GM18520 (cell line): ENCODE measurements at regions not wholly inside any gene's neighbourhood (a gene's known extent, or its start where the extent isn't known, plus 50 kb on each side); places are given as distances from the start of the nearest gene placed in this dataset.
"Not testable (repeated sequence)": the region's sequence is repeated elsewhere in the genome, so short reads cannot be mapped to it uniquely, and the experiment has no call there.

Source experiments
- ATAC-seq: cut with Tn5 transposase; IDR thresholded peaks from one replicate; pipeline ENCODE4 v1.9.1; 2021; ENCODE audit not compliant: unreplicated experiment

DNA sequence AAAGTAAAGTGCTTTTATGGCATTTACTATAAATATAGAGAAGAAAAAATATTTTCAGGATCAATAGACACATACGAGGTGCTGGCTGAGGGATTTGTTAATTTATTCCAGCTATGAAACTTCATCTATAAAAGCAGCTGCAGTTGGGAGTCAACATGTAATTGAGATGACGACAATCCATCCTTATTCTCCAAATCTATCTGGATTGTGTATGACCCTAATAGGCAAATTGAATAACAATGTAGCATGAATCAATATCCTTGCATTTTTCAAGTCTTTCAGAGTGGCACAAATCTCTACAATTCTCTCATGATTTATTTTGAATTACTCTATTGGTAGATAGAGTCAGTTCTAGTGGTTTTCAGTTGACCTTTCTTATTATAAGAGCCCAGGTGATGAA, 1296.5 kb upstream of the SPRY2 start:
- no peak for ATAC-seq

GRCh38 chr13:81636120-81636519, 1295.2 kb upstream of the SPRY2 start:
- ATAC-seq, result no peak

DNA sequence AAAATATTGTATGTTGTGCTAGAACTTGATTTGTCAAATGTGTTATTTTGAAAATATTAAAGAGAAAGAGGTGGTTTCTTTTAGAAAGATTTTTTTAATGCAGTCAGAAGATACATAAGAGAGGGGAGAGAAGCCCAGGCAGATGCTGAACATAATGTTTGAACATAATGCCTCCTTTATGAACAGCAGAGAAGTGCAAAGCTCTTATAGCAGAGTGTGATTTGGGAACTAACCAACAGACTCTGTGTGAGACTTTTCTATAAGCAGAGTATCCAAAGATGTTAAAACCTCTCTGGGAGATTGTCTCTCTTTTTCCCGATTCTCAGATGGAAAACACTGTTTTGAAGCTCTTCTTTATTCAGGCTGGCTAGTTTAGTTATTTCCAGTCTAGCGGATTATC, 1274.1 kb upstream of the SPRY2 start:
- ATAC-seq, result no peak

DNA sequence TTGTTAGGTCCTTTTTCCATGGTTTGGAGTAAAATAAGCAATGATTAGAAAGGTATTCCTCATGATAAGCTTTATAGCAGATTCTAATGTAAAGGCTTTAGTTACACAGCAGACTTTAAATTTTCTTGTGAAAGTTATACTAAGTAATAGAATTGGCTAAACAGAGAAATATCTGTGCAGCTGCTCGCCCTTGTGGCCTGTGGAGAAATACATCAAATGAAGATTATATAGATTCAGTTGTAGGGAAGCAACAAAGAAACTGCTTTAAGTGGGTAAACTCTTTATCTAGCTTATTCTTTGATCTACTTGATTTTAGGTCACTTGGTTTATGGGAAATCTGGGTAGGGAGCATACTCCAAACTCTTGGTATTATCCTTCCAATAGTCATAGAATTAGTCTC, 1269.7 kb upstream of the SPRY2 start:
- ATAC-seq, result no peak

GRCh38 chr13:81609335-81609734, 1268.4 kb upstream of the SPRY2 start:
- ATAC-seq, result no peak

GRCh38 chr13:81606074-81606473, 1265.1 kb upstream of the SPRY2 start:
- ATAC-seq, result no peak

DNA sequence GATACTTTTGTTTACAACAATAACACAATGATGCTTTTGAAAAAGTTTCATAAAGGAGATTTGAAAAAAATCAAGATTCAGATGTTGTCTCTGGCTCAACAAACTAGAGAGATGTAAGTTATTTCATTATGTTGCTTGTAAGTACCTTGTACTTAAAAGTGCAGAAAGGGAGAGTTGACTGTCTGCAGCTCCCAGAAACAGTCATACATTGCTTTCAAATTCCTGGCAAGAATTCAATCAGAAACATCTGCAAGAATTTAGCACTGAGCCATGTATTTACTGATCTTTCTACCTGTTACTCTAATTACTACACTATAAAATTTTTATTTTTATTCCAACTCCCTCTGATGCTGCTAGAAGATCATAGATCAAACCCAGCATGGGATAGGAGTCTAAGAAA, 1261.3 kb upstream of the SPRY2 start:
- no peak for ATAC-seq

DNA sequence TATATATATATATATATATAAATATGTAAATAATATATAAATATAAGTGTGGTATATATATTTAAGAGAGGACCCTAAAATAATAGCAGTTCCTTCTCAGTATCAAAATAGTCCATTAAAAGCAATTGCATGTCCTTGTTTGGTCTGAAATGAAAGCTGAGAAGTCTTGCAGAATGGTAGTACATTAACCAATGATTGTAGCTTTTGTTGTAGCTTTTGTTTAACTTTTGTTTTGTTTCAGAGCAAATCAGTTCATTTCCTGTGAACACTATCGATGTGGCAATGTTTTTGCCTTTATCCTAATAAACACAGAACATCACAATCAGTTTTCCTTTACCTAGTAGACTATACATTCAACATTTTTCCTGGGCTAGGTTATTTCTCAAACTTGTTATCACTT, 1256.2 kb upstream of the SPRY2 start:
- ATAC-seq, result no peak

DNA sequence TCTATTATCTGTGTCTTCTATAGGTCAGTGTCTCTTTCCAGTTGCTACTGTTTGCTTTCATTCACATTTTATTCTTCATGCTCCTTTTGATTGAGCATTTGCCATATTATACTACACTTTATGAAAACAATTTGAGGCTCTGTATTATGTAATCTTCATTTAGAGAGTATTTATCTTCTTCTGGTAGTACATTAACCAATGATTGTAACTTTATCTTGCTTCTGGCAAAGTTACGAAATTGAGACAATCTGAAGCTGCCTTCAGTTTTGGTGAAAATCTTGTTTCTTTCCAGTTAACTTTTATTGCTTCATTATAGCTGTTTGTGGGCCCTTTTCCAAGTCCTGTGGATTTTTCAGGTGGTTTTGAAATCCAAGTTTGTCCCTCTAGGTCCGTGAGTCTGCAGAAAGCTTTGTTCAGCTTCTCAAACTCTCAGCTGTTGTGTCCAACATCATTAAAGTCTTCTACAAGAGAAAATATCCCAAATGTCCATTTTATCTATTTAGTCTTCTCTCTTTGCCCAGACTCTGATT, 1255.4 kb upstream of the SPRY2 start:
- no peak for ATAC-seq

GRCh38 chr13:81591528-81592220, 1250.7 kb upstream of the SPRY2 start:
- no peak for ATAC-seq

- no peak for ATAC-seq
Observed at GRCh38 chr13:81582381-81582780, 1241.5 kb upstream of the SPRY2 start.

- no peak for ATAC-seq
Observed at GRCh38 chr13:81577601-81578195, 1236.8 kb upstream of the SPRY2 start.

- ATAC-seq, result no peak
Observed at GRCh38 chr13:81568824-81569223, 1227.9 kb upstream of the SPRY2 start.

DNA sequence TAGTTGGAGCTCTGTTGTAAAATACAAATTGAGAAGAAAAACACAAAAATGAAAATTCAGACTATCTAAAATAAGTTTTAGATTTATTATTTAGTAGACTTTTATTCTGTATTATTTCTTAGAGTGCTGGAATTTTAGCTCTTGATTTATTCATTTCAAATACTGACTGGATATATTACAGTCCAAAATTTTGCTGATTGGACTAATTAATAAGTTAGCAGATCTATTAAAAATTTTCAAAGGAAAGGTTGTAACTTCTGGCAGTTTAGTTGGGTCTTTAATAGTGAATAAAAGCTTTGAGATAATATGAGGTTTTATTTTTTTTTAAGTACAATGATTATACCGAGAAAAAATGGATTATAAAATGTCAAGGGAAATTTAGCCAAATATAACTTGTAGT, 1224.9 kb upstream of the SPRY2 start:
- ATAC-seq, result no peak

- ATAC-seq, result no peak
Observed at GRCh38 chr13:81563091-81563490, 1222.2 kb upstream of the SPRY2 start.

DNA sequence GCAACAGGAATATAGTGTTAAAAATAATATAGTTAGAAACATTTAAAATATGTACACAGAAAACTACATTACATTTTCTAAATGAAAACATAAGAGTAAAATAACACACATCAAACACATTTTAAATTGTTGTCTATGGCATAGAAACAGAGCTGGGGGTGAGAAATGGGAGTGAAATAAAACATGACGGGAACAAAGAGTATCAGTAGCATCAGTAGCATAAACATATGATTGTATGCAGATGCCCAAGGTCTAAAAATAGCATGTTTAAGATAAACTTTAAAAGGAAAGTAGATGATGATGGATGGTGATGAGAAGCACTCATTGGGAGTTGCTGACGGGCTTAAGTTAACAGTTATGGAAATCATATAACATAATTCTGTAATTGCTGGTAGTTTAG, 1221.7 kb upstream of the SPRY2 start:
- no peak for ATAC-seq

DNA sequence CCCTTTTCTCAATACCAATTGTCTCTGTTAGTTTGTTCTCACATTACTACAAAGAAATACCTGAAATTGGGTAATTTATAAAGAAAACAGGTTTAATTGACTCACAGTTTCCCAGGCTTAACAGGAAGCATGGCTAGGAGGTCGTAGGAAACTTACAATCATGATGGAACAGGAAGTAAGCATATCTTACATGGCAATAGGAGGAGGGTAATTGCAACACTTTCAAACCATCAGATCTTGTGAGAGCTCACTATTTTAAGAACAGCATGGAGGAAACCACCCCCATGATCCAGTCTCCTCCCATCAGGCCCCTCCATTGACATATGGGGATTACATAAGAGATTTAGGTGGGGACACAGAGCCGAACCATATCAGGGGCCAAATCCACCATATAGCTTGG, 1210.1 kb upstream of the SPRY2 start:
- ATAC-seq, result no peak

DNA sequence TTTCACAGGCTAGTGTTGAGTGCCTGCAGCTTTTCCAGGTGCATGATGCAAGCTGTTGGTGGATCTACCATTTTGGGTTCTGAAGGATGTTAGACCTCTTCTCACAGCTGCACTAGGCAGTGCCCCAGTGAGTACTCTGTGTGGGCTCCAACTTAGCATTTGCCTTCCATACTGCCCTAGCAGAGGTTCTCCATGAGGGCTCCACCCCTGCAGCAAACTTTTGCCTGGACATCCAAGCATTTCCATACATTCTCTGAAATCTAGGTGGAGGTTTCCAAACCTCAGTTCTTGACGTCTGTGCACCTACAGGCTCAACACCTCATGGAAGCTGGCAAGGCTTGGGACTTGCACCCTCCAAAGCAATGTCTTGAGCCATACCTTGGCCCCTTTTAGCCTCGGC, 1205.4 kb upstream of the SPRY2 start:
- not testable (repeated sequence) for ATAC-seq

DNA sequence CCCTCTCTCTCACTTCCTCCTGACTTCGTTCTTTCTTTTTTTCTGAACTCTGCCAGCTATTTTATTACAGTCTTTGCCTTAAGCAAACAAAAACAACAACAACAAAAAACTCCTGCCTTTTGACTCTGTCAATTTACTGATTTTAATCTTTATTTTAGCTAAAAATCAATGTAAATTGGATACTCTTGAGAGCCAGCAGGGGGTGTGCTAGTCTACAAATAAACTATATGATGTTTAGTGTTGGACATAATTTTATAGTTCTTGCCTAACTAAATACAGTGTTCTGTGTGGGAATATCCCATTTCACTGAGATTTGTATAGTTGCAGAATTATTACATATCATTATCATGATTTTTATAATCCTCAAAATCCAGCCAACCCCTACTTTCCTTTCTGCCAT, 1199.9 kb upstream of the SPRY2 start:
- no peak for ATAC-seq

DNA sequence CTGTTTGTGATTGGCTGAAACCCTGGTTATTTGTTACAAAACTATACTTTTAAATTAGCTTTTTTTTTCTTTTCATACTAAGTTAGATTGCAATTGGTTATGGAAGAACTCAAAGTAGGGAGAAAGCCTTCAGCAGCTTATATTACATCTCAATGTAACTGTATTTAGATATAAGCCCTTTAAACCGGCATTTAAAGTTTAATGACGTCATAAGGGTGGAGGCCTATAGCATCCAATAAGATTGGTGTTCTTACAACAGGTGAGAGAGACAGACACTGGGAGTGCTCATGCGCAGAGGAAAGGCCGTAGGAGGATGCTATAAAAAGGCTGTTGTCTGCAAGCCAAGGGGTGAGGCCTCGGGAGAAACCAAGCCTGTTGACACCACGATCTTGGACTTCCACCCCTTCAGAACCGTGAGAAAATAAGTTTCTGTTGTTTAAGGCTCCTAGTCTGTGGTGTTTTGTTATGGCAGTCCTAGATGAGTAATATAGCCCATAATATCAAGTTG, 1198.8 kb upstream of the SPRY2 start:
- no peak for ATAC-seq

DNA sequence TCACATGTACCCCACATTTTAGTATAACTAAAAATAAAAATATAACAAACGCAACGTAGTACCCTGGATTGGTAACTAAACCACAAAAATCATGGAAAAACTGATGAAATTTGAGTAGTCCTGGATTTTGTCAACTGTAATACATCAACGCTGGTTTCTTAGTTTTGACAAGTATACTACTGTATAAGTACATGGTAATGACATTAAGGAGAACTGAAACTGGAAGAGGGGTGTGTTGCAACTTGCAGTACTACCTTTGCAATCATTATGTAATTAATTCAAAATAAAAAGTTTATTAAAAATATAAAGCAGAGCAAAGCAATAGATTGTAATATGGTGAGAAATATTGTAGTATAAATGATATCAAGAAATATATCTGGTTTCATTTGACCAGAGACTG, 1158.0 kb upstream of the SPRY2 start:
- ATAC-seq, result no peak

DNA sequence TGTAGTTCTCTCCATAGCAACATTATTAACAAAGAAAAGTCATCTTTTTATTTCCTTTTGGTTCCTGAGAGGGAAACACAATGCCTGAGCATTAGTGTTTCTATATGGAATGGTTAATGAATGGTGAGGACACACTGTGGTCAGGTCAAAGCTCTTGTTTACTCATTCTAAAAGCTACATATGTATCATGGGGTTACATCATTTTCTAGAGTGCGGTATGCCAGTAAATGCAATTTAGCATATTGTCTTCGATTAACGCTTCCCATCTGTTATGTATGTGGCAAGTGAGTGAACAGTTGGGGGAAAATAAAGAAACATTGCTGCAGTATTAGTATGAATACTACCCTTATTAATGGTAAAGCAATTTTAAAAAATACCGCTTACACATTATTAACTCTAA, 1152.2 kb upstream of the SPRY2 start:
- no peak for ATAC-seq

DNA sequence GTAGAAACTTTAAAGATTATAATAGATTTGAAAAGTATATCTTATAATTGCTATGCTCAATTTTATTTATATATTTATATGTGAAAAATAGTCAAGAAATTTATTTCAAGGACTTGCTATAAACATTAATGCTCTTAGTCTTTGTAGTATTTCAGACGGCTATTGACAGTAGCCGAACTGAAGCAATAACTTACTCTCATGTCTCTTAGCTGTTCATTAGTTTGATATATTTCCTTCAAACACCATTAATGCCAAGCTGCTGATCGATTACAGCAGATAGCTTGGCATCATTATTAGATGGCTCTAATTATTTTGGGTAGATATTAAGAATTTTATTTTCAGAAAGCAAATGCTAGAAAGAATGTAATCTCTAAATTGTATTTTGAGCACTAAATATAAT, 1151.5 kb upstream of the SPRY2 start:
- no peak for ATAC-seq
